ENCODE measurements at regions not wholly inside any gene's neighbourhood (a gene's known extent, or its start where the extent isn't known, plus 50 kb on each side); places are given as distances from the start of the nearest gene placed in this dataset.

GRCh38 chr6:85747093-85747492 lies 104.4 kb upstream of the SYNCRIP start:
- Mint-ChIP-seq H3K27me3 (ENCODE audit: insufficient read depth) (peaks cover 2% of the 10 kb centered on the region), H3K36me3 (ENCODE audit: low read depth) (no peaks in the 10 kb centered on the region), H3K4me1 (no peaks in the 10 kb centered on the region), H3K27ac (no peak overlapping the region), H3K9me3 (peaks cover 24% of the 10 kb centered on the region), H3K4me3 (no peak overlapping the region)
- no peak for DNase-seq
- Histone ChIP-seq H3K4me3 (ENCODE audit: low read length) (no peak overlapping the region), H3K9me3 (ENCODE audit: control insufficient read depth, low read length) (peaks cover 22% of the 10 kb centered on the region), H3K27me3 (ENCODE audit: control insufficient read depth, insufficient read depth, low read length, poor library complexity, severe bottlenecking) (no peaks in the 10 kb centered on the region), H3K4me1 (ENCODE audit: control insufficient read depth, insufficient read depth, low read length) (no peaks in the 10 kb centered on the region), H3K36me3 (ENCODE audit: control insufficient read depth, insufficient read depth, low read length) (no peaks in the 10 kb centered on the region), H3K9ac (ENCODE audit: extremely low read depth, low read length, poor library complexity, severe bottlenecking) (no peak overlapping the region), H3K27ac (ENCODE audit: low read depth, low read length) (no peak overlapping the region)
- TF ChIP-seq CTCF (conservative IDR thresholded peaks at IDR 0.05): no peak

GRCh38 chr6:85744433-85744970 lies 101.8 kb upstream of the SYNCRIP start:
- no peak for TF ChIP-seq CTCF (conservative IDR thresholded peaks at IDR 0.05)
- H3K4me1 Mint-ChIP-seq: no peaks in the 10 kb centered on the region
- no peak overlapping the region for H3K27ac ChIP-seq (ENCODE audit: low read depth, low read length)
- H3K9me3 Mint-ChIP-seq: peaks cover 25% of the 10 kb centered on the region
- no peak overlapping the region for H3K9ac ChIP-seq (ENCODE audit: extremely low read depth, low read length, poor library complexity, severe bottlenecking)
- no peak overlapping the region for H3K4me3 Mint-ChIP-seq
- no peaks in the 10 kb centered on the region for H3K36me3 Mint-ChIP-seq (ENCODE audit: low read depth)
- H3K27ac Mint-ChIP-seq: no peak overlapping the region
- H3K27me3 ChIP-seq (ENCODE audit: control insufficient read depth, insufficient read depth, low read length, poor library complexity, severe bottlenecking): no peaks in the 10 kb centered on the region
- 90 to 93% methylated on average over 3 to 4 of the region's 4 CpGs for WGBS, 2 experiments (ENCODE audit: insufficient coverage in 1 of 2, insufficient read length in 1 of 2)
- peaks cover 23% of the 10 kb centered on the region for H3K9me3 ChIP-seq (ENCODE audit: control insufficient read depth, low read length)
- no peak for DNase-seq
- no peaks in the 10 kb centered on the region for H3K4me1 ChIP-seq (ENCODE audit: control insufficient read depth, insufficient read depth, low read length)
- H3K27me3 Mint-ChIP-seq (ENCODE audit: insufficient read depth): peaks cover 2% of the 10 kb centered on the region
- H3K36me3 ChIP-seq (ENCODE audit: control insufficient read depth, insufficient read depth, low read length): no peaks in the 10 kb centered on the region
- H3K4me3 ChIP-seq (ENCODE audit: low read length): no peak overlapping the region

- no peaks in the 10 kb centered on the region for H3K36me3 ChIP-seq (ENCODE audit: control insufficient read depth, insufficient read depth, low read length)
- no peak overlapping the region for H3K9ac ChIP-seq (ENCODE audit: extremely low read depth, low read length, poor library complexity, severe bottlenecking)
- H3K27ac ChIP-seq (ENCODE audit: low read depth, low read length): no peak overlapping the region
- H3K27me3 ChIP-seq (ENCODE audit: control insufficient read depth, insufficient read depth, low read length, poor library complexity, severe bottlenecking): no peaks in the 10 kb centered on the region
- H3K4me3 ChIP-seq (ENCODE audit: low read length): no peak overlapping the region
- DNase-seq: no peak
- Mint-ChIP-seq H3K27me3 (ENCODE audit: insufficient read depth) (no peaks in the 10 kb centered on the region), H3K4me3 (no peak overlapping the region), H3K27ac (no peak overlapping the region), H3K4me1 (no peaks in the 10 kb centered on the region), H3K36me3 (ENCODE audit: low read depth) (no peaks in the 10 kb centered on the region), H3K9me3 (peaks cover 40% of the 10 kb centered on the region)
- TF ChIP-seq CTCF (conservative IDR thresholded peaks at IDR 0.05): no peak
- H3K4me1 ChIP-seq (ENCODE audit: control insufficient read depth, insufficient read depth, low read length): no peaks in the 10 kb centered on the region
- H3K9me3 ChIP-seq (ENCODE audit: control insufficient read depth, low read length): peaks cover 39% of the 10 kb centered on the region
Observed at GRCh38 chr6:85726206-85726605, 83.5 kb upstream of the SYNCRIP start.

Measured in endodermal cell (in vitro differentiated cells).